Heart left ventricle (tissue), 13 donors: ENCODE measurements at regions not wholly inside any gene's neighbourhood (a gene's known extent, or its start where the extent isn't known, plus 50 kb on each side); places are given as distances from the start of the nearest gene placed in this dataset.

ENCODE experiments used
- POLR2A ChIP-seq, 2 donors: fragments of 450-650 bp; IDR thresholded peaks; one replicate each; pipeline ENCODE4 v1.6.1; 2017; ENCODE audit warnings: antibody characterized with exemption in 2 of 2, mild to moderate bottlenecking in 2 of 2, moderate library complexity in 2 of 2
- TF ChIP-seq, protein P1 (sequence below), 12 donors: fragments of 200-600 bp; sonication (generic) in 4 of 12; IDR thresholded peaks; one replicate each; pipeline versions ENCODE4 v1.5.0 to v1.8.0; 2018 to 2022; ENCODE audit warnings: antibody characterized with exemption in 12 of 12, mild to moderate bottlenecking in 5 of 12
- donor health status: ischemic (EF 13 %, LVEDD 7.1; RV severe dilation, severe dysfunction).
- donor health status: DM: no; HTN: yes; CAD: no.
- donor health status: DM: no; HTN: no; CAD: no.
- donor health status: ischemic (EF 25% LVEDD 6.9; RV normal size, moderate dysfunction).
- donor health status: ischemic (EF 25% LVEDD 5.7; RV mildly dilated, moderate dysfunction).
- donor health status: ischemic (EF 35%, LVEDD 5.7; RV mildly dilated, moderate dysfunction).
- donor health status: nonischemic (EF 11% LVEDD 7.7; RV severe dilation, severe dysfunction).
- donor health status: DM: yes; HTN: yes; CAD: no.
- donor health status: PGD.
- donor health status: ischemic (EF 29% LVEDD 5.4; RV normal size, mild dysfunction).
- donor health status: nonischemic (EF 23%, LVEDD 6.1; RV moderate dilation, normal function).

DNA sequence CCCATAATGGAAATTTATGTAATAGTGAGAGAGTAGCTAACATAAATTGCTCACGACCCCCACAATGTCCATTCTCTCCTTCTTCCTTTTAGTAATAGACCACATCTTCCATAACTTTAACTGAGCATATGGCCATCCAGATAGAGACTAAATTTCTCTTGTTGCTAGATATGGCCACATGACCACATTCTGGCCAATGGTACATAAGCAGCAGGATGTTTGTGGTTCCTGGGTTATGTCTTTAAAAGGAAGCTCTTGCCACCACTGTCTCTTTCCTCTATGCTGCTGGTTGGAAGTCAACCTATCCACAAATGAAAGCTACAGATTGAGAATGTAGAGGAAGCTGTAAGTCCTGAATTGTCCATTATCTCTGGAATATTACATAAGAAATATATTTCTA lies 59.7 kb upstream of the NPHP3 start:
- TF ChIP-seq, protein P1, sequence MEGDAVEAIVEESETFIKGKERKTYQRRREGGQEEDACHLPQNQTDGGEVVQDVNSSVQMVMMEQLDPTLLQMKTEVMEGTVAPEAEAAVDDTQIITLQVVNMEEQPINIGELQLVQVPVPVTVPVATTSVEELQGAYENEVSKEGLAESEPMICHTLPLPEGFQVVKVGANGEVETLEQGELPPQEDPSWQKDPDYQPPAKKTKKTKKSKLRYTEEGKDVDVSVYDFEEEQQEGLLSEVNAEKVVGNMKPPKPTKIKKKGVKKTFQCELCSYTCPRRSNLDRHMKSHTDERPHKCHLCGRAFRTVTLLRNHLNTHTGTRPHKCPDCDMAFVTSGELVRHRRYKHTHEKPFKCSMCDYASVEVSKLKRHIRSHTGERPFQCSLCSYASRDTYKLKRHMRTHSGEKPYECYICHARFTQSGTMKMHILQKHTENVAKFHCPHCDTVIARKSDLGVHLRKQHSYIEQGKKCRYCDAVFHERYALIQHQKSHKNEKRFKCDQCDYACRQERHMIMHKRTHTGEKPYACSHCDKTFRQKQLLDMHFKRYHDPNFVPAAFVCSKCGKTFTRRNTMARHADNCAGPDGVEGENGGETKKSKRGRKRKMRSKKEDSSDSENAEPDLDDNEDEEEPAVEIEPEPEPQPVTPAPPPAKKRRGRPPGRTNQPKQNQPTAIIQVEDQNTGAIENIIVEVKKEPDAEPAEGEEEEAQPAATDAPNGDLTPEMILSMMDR (IDR thresholded peaks at IDR 0.05) = no peak
- TF ChIP-seq POLR2A (IDR thresholded peaks at IDR 0.05) = no peak
